ENCODE measurements at regions not wholly inside any gene's neighbourhood (a gene's known extent, or its start where the extent isn't known, plus 50 kb on each side); places are given as distances from the start of the nearest gene placed in this dataset.

GRCh38 chr11:123305601-123306375, 110.7 kb upstream of the CLMP start:
- H3K27me3 ChIP-seq (ENCODE audit: insufficient read depth, low read depth, low read length): peaks cover 21% of the 10 kb centered on the region
- TF ChIP-seq TAF1 (IDR thresholded peaks at IDR 0.05; ENCODE audit: low read depth): no peak
- no peak overlapping the region for H3K4me3 ChIP-seq (ENCODE audit: low read length)

GRCh38 chr11:123304828-123305466, 109.9 kb upstream of the CLMP start:
- no peak for TF ChIP-seq EP300 (conservative IDR thresholded peaks at IDR 0.05; ENCODE audit: poor library complexity, severe bottlenecking)
- no peaks in the 10 kb centered on the region for H3K9me3 ChIP-seq (ENCODE audit: low read length)
- no peaks in the 10 kb centered on the region for H3K36me3 ChIP-seq (ENCODE audit: insufficient read depth, low read length)
- H3K4me3 ChIP-seq (ENCODE audit: low read length): no peak overlapping the region
- H3F3A ChIP-seq (ENCODE audit: insufficient read depth, low read length, poor library complexity, severe bottlenecking): no peaks in the 10 kb centered on the region
- no peak overlapping the region for H3K9ac ChIP-seq (ENCODE audit: low read length)
- no peaks in the 10 kb centered on the region for H3K79me2 ChIP-seq (replicated peaks; ENCODE audit: insufficient read depth, low read length)
- H2AFZ ChIP-seq (ENCODE audit: low read depth, low read length): no peak overlapping the region
- no peaks in the 10 kb centered on the region for H4K20me1 ChIP-seq (ENCODE audit: insufficient read depth)
- H3K9me2 ChIP-seq (ENCODE audit: insufficient read depth, low read length): no peaks in the 10 kb centered on the region
- H3K27ac ChIP-seq (ENCODE audit: low read length): no peak overlapping the region
- H3K4me2 ChIP-seq (ENCODE audit: low read length): no peak overlapping the region
- peaks cover 27% of the 10 kb centered on the region for H3K27me3 ChIP-seq (ENCODE audit: insufficient read depth, low read depth, low read length)

More at GRCh38 chr11:123305601-123306375, 110.7 kb upstream of the CLMP start:
- Histone ChIP-seq H3K9ac (ENCODE audit: low read length) (no peak overlapping the region), H3K36me3 (ENCODE audit: insufficient read depth, low read length) (no peaks in the 10 kb centered on the region), H3K4me2 (ENCODE audit: low read length) (no peak overlapping the region), H3K79me2 (replicated peaks; ENCODE audit: insufficient read depth, low read length) (no peaks in the 10 kb centered on the region), H3K9me2 (ENCODE audit: insufficient read depth, low read length) (no peaks in the 10 kb centered on the region), H3F3A (ENCODE audit: insufficient read depth, low read length, poor library complexity, severe bottlenecking) (no peaks in the 10 kb centered on the region), H3K9me3 (ENCODE audit: low read length) (no peaks in the 10 kb centered on the region), H4K20me1 (ENCODE audit: insufficient read depth) (no peaks in the 10 kb centered on the region), H2AFZ (ENCODE audit: low read depth, low read length) (no peak overlapping the region), H3K27ac (ENCODE audit: low read length) (peak overlapping the region; percentile 23)

GRCh38 chr11:123303924-123304323, 108.9 kb upstream of the CLMP start:
- Histone ChIP-seq H2AFZ (ENCODE audit: low read depth, low read length) (no peak overlapping the region), H3K36me3 (ENCODE audit: insufficient read depth, low read length) (no peaks in the 10 kb centered on the region), H3K4me3 (ENCODE audit: low read length) (no peak overlapping the region), H3K79me2 (replicated peaks; ENCODE audit: insufficient read depth, low read length) (no peaks in the 10 kb centered on the region), H4K20me1 (ENCODE audit: insufficient read depth) (no peaks in the 10 kb centered on the region), H3K9ac (ENCODE audit: low read length) (no peak overlapping the region), H3K9me3 (ENCODE audit: low read length) (no peaks in the 10 kb centered on the region), H3K27ac (ENCODE audit: low read length) (no peak overlapping the region), H3K4me2 (ENCODE audit: low read length) (no peak overlapping the region), H3K27me3 (ENCODE audit: insufficient read depth, low read depth, low read length) (peaks cover 27% of the 10 kb centered on the region), H3K9me2 (ENCODE audit: insufficient read depth, low read length) (no peaks in the 10 kb centered on the region), H3F3A (ENCODE audit: insufficient read depth, low read length, poor library complexity, severe bottlenecking) (no peaks in the 10 kb centered on the region)
- no peak for TF ChIP-seq TAF1 (IDR thresholded peaks at IDR 0.05; ENCODE audit: low read depth)
- TF ChIP-seq CTCF (IDR thresholded peaks at IDR 0.05; ENCODE audit: poor library complexity, severe bottlenecking): no peak
- no peak for TF ChIP-seq POLR2AphosphoS5 (IDR thresholded peaks at IDR 0.05)
- TF ChIP-seq EP300 (conservative IDR thresholded peaks at IDR 0.05; ENCODE audit: poor library complexity, severe bottlenecking): no peak
- TF ChIP-seq SMC3 (conservative IDR thresholded peaks at IDR 0.05; ENCODE audit: poor library complexity): no peak

- no peak overlapping the region for H3K4me3 ChIP-seq (ENCODE audit: low read length)
- no peaks in the 10 kb centered on the region for H3K79me2 ChIP-seq (replicated peaks; ENCODE audit: insufficient read depth, low read length)
- no peaks in the 10 kb centered on the region for H4K20me1 ChIP-seq (ENCODE audit: insufficient read depth)
- H3K4me2 ChIP-seq (ENCODE audit: low read length): no peak overlapping the region
- no peak overlapping the region for H2AFZ ChIP-seq (ENCODE audit: low read depth, low read length)
- no peak overlapping the region for H3K27ac ChIP-seq (ENCODE audit: low read length)
- no peaks in the 10 kb centered on the region for H3F3A ChIP-seq (ENCODE audit: insufficient read depth, low read length, poor library complexity, severe bottlenecking)
- H3K9me2 ChIP-seq (ENCODE audit: insufficient read depth, low read length): no peaks in the 10 kb centered on the region
- H3K9ac ChIP-seq (ENCODE audit: low read length): no peak overlapping the region
- peaks cover 27% of the 10 kb centered on the region for H3K27me3 ChIP-seq (ENCODE audit: insufficient read depth, low read depth, low read length)
- no peaks in the 10 kb centered on the region for H3K36me3 ChIP-seq (ENCODE audit: insufficient read depth, low read length)
- H3K9me3 ChIP-seq (ENCODE audit: low read length): no peaks in the 10 kb centered on the region
- TF ChIP-seq TAF1 (IDR thresholded peaks at IDR 0.05; ENCODE audit: low read depth) (no peak), EZH2 (IDR thresholded peaks at IDR 0.05; ENCODE audit: borderline replicate concordance, insufficient read depth, low read length, poor library complexity, severe bottlenecking) (no peak), REST (IDR thresholded peaks at IDR 0.05; ENCODE audit: borderline replicate concordance) (no peak), EP300 (conservative IDR thresholded peaks at IDR 0.05; ENCODE audit: poor library complexity, severe bottlenecking) (no peak), POLR2AphosphoS5 (IDR thresholded peaks at IDR 0.05) (no peak), MXI1 (conservative IDR thresholded peaks at IDR 0.05; ENCODE audit: poor library complexity, severe bottlenecking) (no peak), SMC3 (conservative IDR thresholded peaks at IDR 0.05; ENCODE audit: poor library complexity) (no peak), CTCF (IDR thresholded peaks at IDR 0.05; ENCODE audit: poor library complexity, severe bottlenecking) (no peak)
These were observed 107.7 kb upstream of the CLMP start for GRCh38 chr11:123302751-123303195.
